ENCODE measurements at regions not wholly inside any gene's neighbourhood (a gene's known extent, or its start where the extent isn't known, plus 50 kb on each side); places are given as distances from the start of the nearest gene placed in this dataset.

DNA sequence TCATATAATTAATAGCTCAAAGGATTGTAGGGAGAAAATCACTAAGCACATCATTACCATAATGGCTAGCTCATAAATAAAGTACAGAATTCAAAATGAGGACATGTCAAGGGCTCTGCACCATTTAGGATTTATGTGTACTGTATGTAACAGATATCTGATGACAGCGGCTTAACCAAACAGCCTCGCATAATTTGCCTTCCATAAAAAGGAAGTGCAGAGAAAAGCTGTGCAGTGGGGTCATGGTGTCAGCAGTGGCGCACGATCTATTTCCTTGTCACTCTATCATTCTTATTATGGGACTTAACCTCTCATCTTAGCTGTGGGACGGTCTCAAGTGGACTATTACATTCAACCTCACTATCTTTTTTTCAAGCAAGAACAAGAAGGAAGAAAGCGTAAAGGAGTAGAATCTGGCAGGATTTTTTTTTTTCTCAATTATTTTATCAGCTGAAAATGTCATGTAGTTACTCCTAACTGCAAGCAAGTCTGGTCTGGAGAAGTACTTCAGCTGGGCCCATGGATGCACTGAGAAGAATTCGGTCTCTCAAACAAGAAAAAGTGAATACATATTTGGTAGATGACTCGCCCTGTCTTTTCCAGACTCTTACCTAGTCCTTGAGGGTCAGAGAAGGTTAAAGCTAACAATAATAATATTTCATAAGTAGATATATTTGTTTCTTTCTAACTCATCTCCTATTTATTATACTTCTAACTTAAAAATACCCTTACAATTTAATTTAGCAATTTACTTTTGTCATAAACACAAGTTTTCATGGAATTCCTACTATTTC, 94.6 kb downstream of the COX18 start:
- TF ChIP-seq, protein P1, sequence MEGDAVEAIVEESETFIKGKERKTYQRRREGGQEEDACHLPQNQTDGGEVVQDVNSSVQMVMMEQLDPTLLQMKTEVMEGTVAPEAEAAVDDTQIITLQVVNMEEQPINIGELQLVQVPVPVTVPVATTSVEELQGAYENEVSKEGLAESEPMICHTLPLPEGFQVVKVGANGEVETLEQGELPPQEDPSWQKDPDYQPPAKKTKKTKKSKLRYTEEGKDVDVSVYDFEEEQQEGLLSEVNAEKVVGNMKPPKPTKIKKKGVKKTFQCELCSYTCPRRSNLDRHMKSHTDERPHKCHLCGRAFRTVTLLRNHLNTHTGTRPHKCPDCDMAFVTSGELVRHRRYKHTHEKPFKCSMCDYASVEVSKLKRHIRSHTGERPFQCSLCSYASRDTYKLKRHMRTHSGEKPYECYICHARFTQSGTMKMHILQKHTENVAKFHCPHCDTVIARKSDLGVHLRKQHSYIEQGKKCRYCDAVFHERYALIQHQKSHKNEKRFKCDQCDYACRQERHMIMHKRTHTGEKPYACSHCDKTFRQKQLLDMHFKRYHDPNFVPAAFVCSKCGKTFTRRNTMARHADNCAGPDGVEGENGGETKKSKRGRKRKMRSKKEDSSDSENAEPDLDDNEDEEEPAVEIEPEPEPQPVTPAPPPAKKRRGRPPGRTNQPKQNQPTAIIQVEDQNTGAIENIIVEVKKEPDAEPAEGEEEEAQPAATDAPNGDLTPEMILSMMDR (IDR thresholded peaks at IDR 0.05; ENCODE audit: low read depth, low read length), result no peak
- peak in 1 of 2 donors; percentile 56 for DNase-seq (ENCODE audit: low read depth in 1 of 2, low spot score in 1 of 2)
- Histone ChIP-seq H3K27me3 (no peaks in the 10 kb centered on the region), H3K4me3 (no peak overlapping the region), H3K36me3 (no peaks in the 10 kb centered on the region), H3K4me1 (ENCODE audit: low read depth) (no peaks in the 10 kb centered on the region), H3K27ac (no peak overlapping the region), H3K9me3 (ENCODE audit: low read depth) (no peaks in the 10 kb centered on the region)

DNA sequence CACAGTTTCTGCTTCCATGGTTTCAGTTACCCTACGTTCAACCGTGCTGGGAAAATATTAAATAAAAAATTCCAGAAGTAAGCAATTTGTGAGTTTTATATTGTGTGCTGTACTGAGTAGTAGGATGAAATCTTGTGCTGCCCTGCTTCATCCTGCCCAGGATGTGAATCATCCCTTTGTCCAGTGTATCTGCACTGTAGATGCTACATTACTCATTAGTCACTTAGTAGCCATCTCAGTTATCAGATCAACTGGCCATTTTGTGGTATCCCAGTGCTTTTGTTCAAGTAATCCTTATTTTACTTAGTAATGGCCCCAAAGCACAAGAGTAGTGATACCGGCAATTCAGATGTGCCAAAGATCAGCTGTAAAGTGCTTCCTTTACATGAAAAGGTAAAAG, 97.9 kb downstream of the COX18 start:
- peak in 1 of 2 donors; percentile 84 for DNase-seq (ENCODE audit: low read depth in 1 of 2, low spot score in 1 of 2)
- TF ChIP-seq, protein P1 (IDR thresholded peaks at IDR 0.05; ENCODE audit: low read depth, low read length), result no peak
- no peaks in the 10 kb centered on the region for H3K27me3 ChIP-seq
- no peaks in the 10 kb centered on the region for H3K36me3 ChIP-seq
- no peak overlapping the region for H3K4me3 ChIP-seq
- no peaks in the 10 kb centered on the region for H3K4me1 ChIP-seq (ENCODE audit: low read depth)
- no peak overlapping the region for H3K27ac ChIP-seq
- no peaks in the 10 kb centered on the region for H3K9me3 ChIP-seq (ENCODE audit: low read depth)

DNA sequence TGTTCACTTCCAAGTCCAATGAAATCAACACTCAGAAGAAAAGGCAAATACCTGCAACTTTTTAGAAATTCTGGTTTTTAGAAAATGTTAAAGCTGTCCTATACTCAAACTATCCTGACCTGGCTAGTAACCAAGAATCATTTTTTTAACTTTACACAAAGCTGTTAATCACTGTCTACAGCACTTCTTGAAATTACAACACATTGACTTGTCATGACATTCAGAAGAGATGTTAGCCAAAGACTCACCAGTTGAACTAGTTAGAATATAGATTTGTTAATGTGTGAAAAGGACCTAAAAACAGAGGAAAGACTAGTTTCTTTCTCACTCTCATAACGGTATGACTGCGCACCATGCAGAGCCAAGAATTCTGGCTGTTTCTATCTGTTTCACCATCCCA, 98.8 kb downstream of the COX18 start:
- Histone ChIP-seq H3K9me3 (ENCODE audit: low read depth) (no peaks in the 10 kb centered on the region), H3K36me3 (no peaks in the 10 kb centered on the region), H3K27ac (no peak overlapping the region), H3K4me3 (no peak overlapping the region), H3K27me3 (no peaks in the 10 kb centered on the region), H3K4me1 (ENCODE audit: low read depth) (no peaks in the 10 kb centered on the region)
- no peak for DNase-seq (ENCODE audit: low read depth in 1 of 2, low spot score in 1 of 2)
- TF ChIP-seq, protein P1 (IDR thresholded peaks at IDR 0.05; ENCODE audit: low read depth, low read length), result no peak

DNA sequence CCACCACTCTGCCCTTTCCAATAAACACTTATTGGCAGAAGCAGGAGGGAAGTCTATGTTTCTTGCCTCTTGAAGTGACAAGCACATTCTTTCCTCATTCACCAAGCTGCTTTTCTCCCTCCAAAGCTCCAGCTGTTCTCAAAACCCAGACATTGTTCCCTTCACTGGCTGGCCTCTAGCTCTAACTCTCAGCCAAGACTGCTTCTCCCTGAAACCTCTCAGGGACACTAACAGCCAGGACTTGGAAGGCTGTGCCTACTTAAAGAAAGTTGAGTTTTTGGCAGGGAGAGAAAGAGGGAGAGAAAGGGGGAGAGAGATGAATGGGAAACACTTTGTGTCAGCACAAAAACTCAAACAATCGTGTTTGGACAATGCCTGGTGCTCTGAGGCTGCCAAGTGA, 99.5 kb downstream of the COX18 start:
- peak; percentile 23 to 39 for DNase-seq (ENCODE audit: low read depth in 1 of 2, low spot score in 1 of 2)
- no peaks in the 10 kb centered on the region for H3K9me3 ChIP-seq (ENCODE audit: low read depth)
- H3K4me3 ChIP-seq, result no peak overlapping the region
- H3K27me3 ChIP-seq, result no peaks in the 10 kb centered on the region
- no peaks in the 10 kb centered on the region for H3K4me1 ChIP-seq (ENCODE audit: low read depth)
- no peaks in the 10 kb centered on the region for H3K36me3 ChIP-seq
- peak overlapping the region; percentile 26 for H3K27ac ChIP-seq
- TF ChIP-seq, protein P1 (IDR thresholded peaks at IDR 0.05; ENCODE audit: low read depth, low read length), result no peak

DNA sequence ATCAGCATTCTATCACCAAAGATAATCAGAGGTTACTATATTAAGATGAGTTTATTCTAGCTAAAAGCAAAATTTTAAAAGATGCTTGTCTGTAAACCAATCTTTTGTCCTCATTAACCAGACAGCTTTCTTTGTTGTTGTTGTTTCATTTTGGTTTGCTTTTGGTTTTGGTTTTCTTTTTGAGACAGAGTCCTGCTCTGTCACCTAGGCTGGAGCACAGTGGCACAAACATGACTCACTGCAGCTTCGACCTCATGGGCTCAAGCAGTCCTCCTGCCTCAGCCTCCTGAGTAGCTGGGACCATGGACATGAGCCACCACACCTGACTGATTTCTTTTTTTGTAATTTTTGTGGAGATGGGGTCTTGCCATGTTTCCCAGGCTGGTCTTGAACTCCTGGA, 102.9 kb downstream of the COX18 start:
- no peaks in the 10 kb centered on the region for H3K9me3 ChIP-seq (ENCODE audit: low read depth)
- TF ChIP-seq, protein P1 (IDR thresholded peaks at IDR 0.05; ENCODE audit: low read depth, low read length), result no peak
- H3K4me1 ChIP-seq (ENCODE audit: low read depth), result no peaks in the 10 kb centered on the region
- H3K27ac ChIP-seq, result no peak overlapping the region
- no peaks in the 10 kb centered on the region for H3K36me3 ChIP-seq
- no peak overlapping the region for H3K4me3 ChIP-seq
- DNase-seq (ENCODE audit: low read depth in 1 of 2, low spot score in 1 of 2), result no peak
- no peaks in the 10 kb centered on the region for H3K27me3 ChIP-seq
